ENCODE measurements at regions not wholly inside any gene's neighbourhood (a gene's known extent, or its start where the extent isn't known, plus 50 kb on each side); places are given as distances from the start of the nearest gene placed in this dataset.

DNA sequence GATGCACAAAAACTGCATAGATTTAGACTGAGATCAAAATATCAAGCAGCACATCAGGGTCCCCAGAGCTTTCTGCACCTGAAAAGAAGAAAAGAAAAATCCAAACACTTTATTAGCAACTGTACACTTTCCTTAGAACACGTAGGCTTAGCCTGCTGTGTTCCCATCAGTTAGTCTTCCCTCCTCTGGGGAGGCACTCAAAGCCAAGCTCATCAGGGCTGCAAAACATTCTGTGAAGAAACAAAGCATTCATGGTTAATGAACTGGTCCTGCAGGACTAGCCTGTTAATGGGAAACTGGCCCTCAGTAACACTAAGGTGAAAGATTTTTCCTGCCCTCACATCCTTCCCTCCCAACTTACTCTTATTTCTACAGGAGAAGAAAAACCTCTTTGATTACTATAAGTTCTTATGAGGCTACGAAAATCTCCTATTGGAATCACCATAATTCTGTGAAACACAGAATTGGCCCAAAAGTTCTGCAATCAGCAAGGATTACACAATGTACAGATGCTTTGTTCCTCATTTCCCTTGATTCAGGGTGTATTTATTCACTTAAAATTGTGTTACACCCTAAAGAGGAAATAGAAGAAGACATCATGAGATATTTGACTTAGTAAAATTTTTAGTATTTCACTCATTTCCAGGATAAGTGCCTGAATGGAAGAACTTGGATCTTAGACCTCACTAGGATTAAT, 901.0 kb upstream of the MAP3K7 start:
- TF ChIP-seq, protein P1, sequence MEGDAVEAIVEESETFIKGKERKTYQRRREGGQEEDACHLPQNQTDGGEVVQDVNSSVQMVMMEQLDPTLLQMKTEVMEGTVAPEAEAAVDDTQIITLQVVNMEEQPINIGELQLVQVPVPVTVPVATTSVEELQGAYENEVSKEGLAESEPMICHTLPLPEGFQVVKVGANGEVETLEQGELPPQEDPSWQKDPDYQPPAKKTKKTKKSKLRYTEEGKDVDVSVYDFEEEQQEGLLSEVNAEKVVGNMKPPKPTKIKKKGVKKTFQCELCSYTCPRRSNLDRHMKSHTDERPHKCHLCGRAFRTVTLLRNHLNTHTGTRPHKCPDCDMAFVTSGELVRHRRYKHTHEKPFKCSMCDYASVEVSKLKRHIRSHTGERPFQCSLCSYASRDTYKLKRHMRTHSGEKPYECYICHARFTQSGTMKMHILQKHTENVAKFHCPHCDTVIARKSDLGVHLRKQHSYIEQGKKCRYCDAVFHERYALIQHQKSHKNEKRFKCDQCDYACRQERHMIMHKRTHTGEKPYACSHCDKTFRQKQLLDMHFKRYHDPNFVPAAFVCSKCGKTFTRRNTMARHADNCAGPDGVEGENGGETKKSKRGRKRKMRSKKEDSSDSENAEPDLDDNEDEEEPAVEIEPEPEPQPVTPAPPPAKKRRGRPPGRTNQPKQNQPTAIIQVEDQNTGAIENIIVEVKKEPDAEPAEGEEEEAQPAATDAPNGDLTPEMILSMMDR (conservative IDR thresholded peaks at IDR 0.05; ENCODE audit: low read depth): no peak
- DNase-seq (ENCODE audit: low spot score): no peak
- POLR2A ChIA-PET (ENCODE audit: low non-redundant PET): no interaction called here
- H3K27ac ChIP-seq: no peak overlapping the region
- CTCF ChIA-PET: no interaction called here

DNA sequence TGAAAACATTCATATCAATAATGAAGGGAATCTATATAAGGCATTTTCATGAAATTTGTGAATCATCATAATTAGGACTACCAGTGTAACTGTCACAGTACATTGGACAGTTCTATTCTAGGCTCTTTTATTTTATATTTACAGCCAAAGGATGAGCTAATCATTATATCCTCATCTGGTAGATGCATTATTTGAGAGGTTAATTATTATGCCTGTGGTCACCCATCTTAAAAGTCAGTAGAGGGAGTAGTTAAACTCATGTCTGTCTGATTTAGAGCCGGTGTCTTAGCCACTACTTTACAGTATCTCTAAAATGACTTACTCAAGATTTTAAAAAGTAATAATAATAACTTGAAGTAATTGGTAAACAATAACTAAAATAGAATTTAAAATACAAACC, 899.3 kb upstream of the MAP3K7 start:
- POLR2A ChIA-PET (ENCODE audit: low non-redundant PET): no interaction called here
- CTCF ChIA-PET: no interaction called here

DNA sequence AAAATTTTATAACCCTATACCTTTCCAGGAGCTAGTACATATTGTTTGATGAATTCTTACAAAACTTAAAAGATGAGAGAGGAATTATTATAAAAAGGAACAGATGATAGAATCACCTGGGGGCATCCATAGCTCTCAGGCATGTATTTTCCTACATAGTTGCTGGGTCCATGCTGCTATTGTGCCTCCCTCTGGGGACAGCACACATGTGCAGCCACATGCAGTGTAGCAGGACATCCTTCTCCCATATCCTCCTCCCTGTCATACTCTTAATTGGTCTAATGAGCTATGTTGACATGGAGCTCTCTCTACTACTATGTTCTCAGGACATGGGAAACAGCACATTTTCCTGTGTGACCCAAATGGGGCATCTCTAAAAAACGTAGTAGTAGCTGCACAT, 898.2 kb upstream of the MAP3K7 start:
- CTCF ChIA-PET: no interaction called here

More for the DNA sequence above, 899.3 kb upstream of the MAP3K7 start:
- DNase-seq (ENCODE audit: low spot score): no peak
- no peak overlapping the region for H3K27ac ChIP-seq
- TF ChIP-seq, protein P1 (conservative IDR thresholded peaks at IDR 0.05; ENCODE audit: low read depth): no peak

DNA sequence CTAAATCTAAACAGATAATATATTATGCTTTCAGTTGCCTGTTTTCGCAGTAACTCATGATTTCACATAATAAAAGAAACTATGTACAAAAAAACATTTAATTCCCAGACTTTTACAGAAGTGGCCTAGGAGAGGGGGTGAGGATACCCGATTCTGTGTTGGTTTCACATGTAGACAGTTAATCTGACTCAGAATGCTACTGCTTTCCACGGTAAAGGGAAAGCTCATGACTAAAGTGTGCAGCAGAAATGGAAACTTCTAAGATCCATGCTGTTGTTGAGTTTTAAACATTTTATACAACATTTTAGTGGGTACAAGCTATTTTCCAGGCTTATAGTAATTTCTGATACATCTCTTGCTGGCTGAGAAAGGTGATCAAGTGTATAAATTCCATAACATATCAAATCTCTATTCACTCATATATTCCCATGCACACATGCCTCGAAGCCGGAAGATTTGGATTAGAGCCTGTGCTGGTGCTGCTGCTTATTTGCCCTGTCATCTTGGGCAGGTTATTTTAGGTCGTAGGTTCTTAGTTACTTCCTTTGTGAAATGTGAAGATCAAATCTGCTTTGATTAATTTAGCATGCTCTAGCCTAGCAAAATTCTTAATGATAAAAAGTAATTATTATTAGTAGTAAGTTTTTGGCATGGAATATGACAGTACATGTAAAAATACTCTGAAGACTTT, 896.7 kb upstream of the MAP3K7 start:
- DNase-seq (ENCODE audit: low spot score): no peak
- CTCF ChIA-PET: no interaction called here
- POLR2A ChIA-PET (ENCODE audit: low non-redundant PET): no interaction called here
- H3K27ac ChIP-seq: no peak overlapping the region
- TF ChIP-seq, protein P1 (conservative IDR thresholded peaks at IDR 0.05; ENCODE audit: low read depth): no peak

More for the DNA sequence above, 898.2 kb upstream of the MAP3K7 start:
- H3K27ac ChIP-seq: no peak overlapping the region
- POLR2A ChIA-PET (ENCODE audit: low non-redundant PET): no interaction called here
- TF ChIP-seq, protein P1 (conservative IDR thresholded peaks at IDR 0.05; ENCODE audit: low read depth): no peak
- DNase-seq (ENCODE audit: low spot score): no peak

DNA sequence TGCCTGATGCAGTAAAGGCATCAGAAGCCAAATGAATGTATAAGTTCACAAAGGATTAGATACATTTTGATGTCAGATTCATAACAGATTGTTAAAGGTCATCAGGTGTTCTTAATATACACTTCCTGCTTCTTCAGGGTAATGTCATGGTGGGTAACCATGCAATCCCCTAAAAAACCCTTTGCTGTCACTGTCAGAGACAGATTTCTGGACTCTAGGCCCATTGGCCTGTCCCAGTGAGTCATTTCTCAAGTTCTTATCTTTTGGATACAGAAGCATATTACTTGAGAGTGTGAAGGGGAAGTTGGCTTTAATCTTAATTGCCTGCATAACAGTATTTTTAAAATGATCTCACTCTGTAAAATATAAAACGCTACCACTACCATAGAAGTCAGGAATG, 895.6 kb upstream of the MAP3K7 start:
- CTCF ChIA-PET: no interaction called here
- TF ChIP-seq, protein P1 (conservative IDR thresholded peaks at IDR 0.05; ENCODE audit: low read depth): no peak
- DNase-seq (ENCODE audit: low spot score): no peak
- POLR2A ChIA-PET (ENCODE audit: low non-redundant PET): no interaction called here
- no peak overlapping the region for H3K27ac ChIP-seq

DNA sequence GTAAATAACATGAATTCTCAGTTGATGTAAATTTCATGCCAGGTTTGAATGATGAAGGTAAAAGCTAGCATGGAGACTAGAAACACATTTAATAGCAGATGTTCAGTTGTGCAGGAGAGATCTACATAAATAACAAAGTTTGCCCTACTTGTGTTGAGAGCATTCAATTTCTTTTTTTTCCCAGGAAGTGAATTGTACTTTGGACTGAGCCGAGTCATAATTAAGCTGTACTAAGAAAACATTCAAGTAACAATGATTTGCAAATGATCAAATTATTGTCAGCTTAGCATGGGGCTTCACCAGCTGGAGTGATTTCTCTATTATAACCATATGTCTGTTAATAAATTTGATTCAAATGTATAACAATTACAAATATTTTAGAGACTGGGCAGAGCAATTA, 893.5 kb upstream of the MAP3K7 start:
- POLR2A ChIA-PET (ENCODE audit: low non-redundant PET): no interaction called here
- no peak overlapping the region for H3K27ac ChIP-seq
- TF ChIP-seq, protein P1 (conservative IDR thresholded peaks at IDR 0.05; ENCODE audit: low read depth): no peak
- CTCF ChIA-PET: no interaction called here
- no peak for DNase-seq (ENCODE audit: low spot score)
